ENCODE measurements at regions not wholly inside any gene's neighbourhood (a gene's known extent, or its start where the extent isn't known, plus 50 kb on each side); places are given as distances from the start of the nearest gene placed in this dataset.

- TF ChIP-seq CTCF (IDR thresholded peaks at IDR 0.05), result no peak
- DNase-seq (ENCODE audit: low spot score), result no peak
- Histone ChIP-seq H3K4me3 (no peak overlapping the region), H3K27ac (no peak overlapping the region)
Measured at GRCh38 chr3:75144406-75144805, 519.7 kb upstream of the FRG2C start.

GRCh38 chr3:75171630-75172230 is 492.4 kb upstream of the FRG2C start:
- no peak for DNase-seq (ENCODE audit: low spot score)
- H3K27ac ChIP-seq, result no peak overlapping the region
- TF ChIP-seq CTCF (IDR thresholded peaks at IDR 0.05), result no peak
- H3K4me3 ChIP-seq, result no peak overlapping the region

GRCh38 chr3:75176937-75177336 is 487.2 kb upstream of the FRG2C start:
- Histone ChIP-seq H3K4me3 (no peak overlapping the region), H3K27ac (no peak overlapping the region)
- no peak for DNase-seq (ENCODE audit: low spot score)
- TF ChIP-seq CTCF (IDR thresholded peaks at IDR 0.05), result no peak

- TF ChIP-seq CTCF (IDR thresholded peaks at IDR 0.05), result no peak
- H3K4me3 ChIP-seq, result no peak overlapping the region
- H3K27ac ChIP-seq, result no peak overlapping the region
- DNase-seq (ENCODE audit: low spot score), result no peak
Measured at GRCh38 chr3:75180235-75180944, 483.7 kb upstream of the FRG2C start.

GRCh38 chr3:75180945-75181298 is 483.2 kb upstream of the FRG2C start:
- H3K27ac ChIP-seq, result no peak overlapping the region
- TF ChIP-seq CTCF (IDR thresholded peaks at IDR 0.05), result no peak

GRCh38 chr3:75188962-75189361 is 475.2 kb upstream of the FRG2C start:
- DNase-seq (ENCODE audit: low spot score), result no peak
- Histone ChIP-seq H3K4me3 (no peak overlapping the region), H3K27ac (no peak overlapping the region)
- no peak for TF ChIP-seq CTCF (IDR thresholded peaks at IDR 0.05)

More at GRCh38 chr3:75180945-75181298, 483.2 kb upstream of the FRG2C start:
- no peak for DNase-seq (ENCODE audit: low spot score)
- no peak overlapping the region for H3K4me3 ChIP-seq

- Histone ChIP-seq H3K4me3 (no peak overlapping the region), H3K27ac (no peak overlapping the region)
- no peak for DNase-seq (ENCODE audit: low spot score)
- TF ChIP-seq CTCF (IDR thresholded peaks at IDR 0.05), result peak; percentile 75
Measured at GRCh38 chr3:75192146-75192616, 471.9 kb upstream of the FRG2C start.

All from coronary artery (tissue), 2 donors.